Nephron (organoid): ENCODE measurements at regions not wholly inside any gene's neighbourhood (a gene's known extent, or its start where the extent isn't known, plus 50 kb on each side); places are given as distances from the start of the nearest gene placed in this dataset.

Experiments used
- H3K27ac Mint-ChIP-seq, 3 experiments: 2 replicates each; pipeline ENCODE4 v1.8.0; 2020; ENCODE audit warnings: mixed read lengths in 3 of 3, mild to moderate bottlenecking in 2 of 3, moderate library complexity in 1 of 3
- H3K27me3 Mint-ChIP-seq: 2 replicates; pipeline ENCODE4 v1.8.0; 2021; ENCODE audit warnings: low read depth, mild to moderate bottlenecking, moderate library complexity, mixed read lengths
- H3K36me3 Mint-ChIP-seq: 2 replicates; pipeline ENCODE4 v1.8.0; 2020; ENCODE audit warnings: low read depth, mixed read lengths
- H3K4me1 Mint-ChIP-seq: 2 replicates; pipeline ENCODE4 v1.8.0; 2020; ENCODE audit warnings: mixed read lengths
- H3K4me3 Mint-ChIP-seq, 3 experiments: 2 replicates each; pipeline ENCODE4 v1.8.0; 2020; ENCODE audit warnings: mild to moderate bottlenecking in 3 of 3, mixed read lengths in 3 of 3, moderate library complexity in 2 of 3
- H3K9me3 Mint-ChIP-seq: 2 replicates; pipeline ENCODE4 v1.8.0; 2020; ENCODE audit warnings: mixed read lengths
- TF ChIP-seq, protein P1 (sequence below), 3 experiments: fragments of 200-600 bp; sonication (generic); IDR thresholded peaks; one replicate each; pipeline ENCODE4 v1.5.0; 2021; ENCODE audit warnings: antibody characterized with exemption in 3 of 3; ENCODE audit not compliant: unreplicated experiment in 3 of 3

DNA sequence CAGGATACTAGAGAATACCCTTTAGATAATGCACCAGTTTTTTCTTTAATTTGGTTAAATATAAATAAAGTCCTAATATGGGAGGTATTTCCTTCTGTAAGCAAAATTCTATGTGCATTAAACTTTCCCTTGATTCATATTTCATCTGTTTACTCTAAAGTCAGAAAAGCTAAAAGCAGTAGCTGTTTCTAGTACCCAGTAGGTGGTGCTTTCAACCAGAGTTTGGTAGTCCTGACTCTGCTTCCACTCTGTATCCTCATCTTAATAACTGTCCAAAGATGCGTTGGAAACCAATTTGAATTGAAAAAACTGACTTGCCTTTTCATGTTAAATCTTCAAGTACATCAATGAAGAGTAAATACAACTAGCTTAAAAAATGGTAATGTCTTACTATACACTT, 1065.2 kb downstream of the JRKL start:
- Mint-ChIP-seq H3K4me3 (no peak overlapping the region), H3K27ac (no peak overlapping the region), H3K36me3 (no peaks in the 10 kb centered on the region), H3K9me3 (peaks cover 3% of the 10 kb centered on the region), H3K4me1 (no peaks in the 10 kb centered on the region), H3K27me3 (peaks cover 4% of the 10 kb centered on the region)
- TF ChIP-seq, protein P1, sequence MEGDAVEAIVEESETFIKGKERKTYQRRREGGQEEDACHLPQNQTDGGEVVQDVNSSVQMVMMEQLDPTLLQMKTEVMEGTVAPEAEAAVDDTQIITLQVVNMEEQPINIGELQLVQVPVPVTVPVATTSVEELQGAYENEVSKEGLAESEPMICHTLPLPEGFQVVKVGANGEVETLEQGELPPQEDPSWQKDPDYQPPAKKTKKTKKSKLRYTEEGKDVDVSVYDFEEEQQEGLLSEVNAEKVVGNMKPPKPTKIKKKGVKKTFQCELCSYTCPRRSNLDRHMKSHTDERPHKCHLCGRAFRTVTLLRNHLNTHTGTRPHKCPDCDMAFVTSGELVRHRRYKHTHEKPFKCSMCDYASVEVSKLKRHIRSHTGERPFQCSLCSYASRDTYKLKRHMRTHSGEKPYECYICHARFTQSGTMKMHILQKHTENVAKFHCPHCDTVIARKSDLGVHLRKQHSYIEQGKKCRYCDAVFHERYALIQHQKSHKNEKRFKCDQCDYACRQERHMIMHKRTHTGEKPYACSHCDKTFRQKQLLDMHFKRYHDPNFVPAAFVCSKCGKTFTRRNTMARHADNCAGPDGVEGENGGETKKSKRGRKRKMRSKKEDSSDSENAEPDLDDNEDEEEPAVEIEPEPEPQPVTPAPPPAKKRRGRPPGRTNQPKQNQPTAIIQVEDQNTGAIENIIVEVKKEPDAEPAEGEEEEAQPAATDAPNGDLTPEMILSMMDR (IDR thresholded peaks at IDR 0.05; ENCODE audit: unreplicated experiment in 3 of 3): peak in 2 of 3 experiments; percentile 38 to 61

DNA sequence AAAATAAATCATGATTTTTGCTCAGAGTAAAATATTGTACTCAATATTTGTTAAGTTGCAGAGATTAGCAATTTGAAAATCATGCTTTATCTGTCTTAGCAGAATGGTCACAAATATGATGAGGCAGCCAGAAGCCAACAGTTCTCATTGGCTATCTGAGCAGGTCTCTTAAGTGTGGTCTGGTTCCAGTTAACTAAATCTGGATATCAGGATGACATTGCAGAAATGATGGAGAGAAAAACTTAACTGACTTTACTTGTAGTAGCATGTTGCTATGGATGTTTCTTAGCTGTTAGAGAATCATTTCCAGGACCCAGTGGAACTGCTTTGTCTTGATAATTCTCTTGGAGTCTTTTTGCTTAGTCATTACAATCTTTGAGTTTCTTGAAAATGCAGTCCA, 1070.3 kb downstream of the JRKL start:
- Mint-ChIP-seq H3K27ac (no peak overlapping the region), H3K4me3 (no peak overlapping the region), H3K9me3 (peaks cover 27% of the 10 kb centered on the region), H3K4me1 (no peaks in the 10 kb centered on the region), H3K36me3 (peaks cover 8% of the 10 kb centered on the region), H3K27me3 (no peaks in the 10 kb centered on the region)
- TF ChIP-seq, protein P1 (IDR thresholded peaks at IDR 0.05; ENCODE audit: unreplicated experiment in 3 of 3): no peak

DNA sequence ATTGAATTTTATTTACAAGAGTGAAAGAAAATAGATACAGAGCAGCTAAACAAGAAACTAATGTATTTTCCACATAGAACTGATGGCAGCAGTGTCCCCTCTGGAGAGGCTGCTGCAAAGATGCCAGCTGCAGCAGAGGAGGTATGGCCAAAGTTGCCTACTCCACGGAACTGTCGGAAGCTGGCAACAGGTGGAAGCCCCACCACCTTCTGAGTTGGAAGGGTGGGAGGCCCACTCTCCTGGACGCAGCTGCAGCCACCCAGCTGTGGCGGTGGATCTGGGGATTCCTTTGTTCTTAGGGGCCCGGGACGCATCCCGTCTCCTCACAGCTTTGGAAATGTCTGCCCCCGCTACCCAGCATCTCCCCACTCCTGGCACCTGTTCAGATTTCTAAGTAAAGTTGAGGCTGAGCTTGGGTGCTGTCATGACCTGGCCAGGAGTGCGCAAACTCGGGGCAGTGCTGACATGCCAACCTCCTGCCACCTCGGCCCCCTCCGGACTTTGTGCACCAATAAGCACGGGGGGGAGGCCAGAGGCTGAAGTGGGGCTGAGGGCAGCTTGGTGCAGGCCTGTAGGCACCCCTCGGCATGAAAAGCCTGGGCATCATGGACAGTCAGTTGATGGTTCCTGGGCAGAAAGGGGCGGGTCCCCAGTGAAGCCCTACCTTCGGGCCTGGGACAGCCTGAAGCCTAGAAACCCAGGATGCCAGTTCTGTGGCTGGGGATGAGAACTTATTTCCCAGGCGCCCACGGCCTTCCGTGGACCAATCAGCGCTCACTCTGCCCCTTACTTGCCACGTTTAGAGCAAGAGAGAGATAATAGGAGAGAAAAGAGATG, 1071.4 kb downstream of the JRKL start:
- Mint-ChIP-seq H3K9me3 (peaks cover 27% of the 10 kb centered on the region), H3K27me3 (no peaks in the 10 kb centered on the region), H3K36me3 (peaks cover 8% of the 10 kb centered on the region), H3K27ac (no peak overlapping the region), H3K4me1 (no peaks in the 10 kb centered on the region), H3K4me3 (no peak overlapping the region)
- TF ChIP-seq, protein P1 (IDR thresholded peaks at IDR 0.05; ENCODE audit: unreplicated experiment in 3 of 3): no peak

DNA sequence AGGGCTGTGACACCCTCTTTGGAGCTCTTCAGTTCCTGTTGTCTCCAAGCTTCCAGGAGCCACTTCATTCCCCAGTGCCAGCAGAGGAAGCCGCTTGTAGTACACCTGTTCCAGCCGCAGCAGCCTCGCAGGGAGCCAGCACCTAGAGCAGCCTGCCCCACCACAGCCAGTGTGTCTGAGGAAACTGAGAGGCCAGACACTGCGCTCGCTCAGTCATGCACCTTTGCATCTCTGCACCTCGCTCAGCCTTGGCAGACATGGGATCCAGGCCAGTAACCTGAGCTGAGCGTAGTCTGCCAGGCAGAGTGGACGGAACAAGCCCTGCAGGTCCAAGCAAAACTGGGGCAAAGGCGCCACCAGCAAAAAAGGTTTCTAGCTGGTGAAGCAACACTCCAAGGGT, 1072.1 kb downstream of the JRKL start:
- Mint-ChIP-seq H3K27ac (no peak overlapping the region), H3K9me3 (peaks cover 27% of the 10 kb centered on the region), H3K27me3 (no peaks in the 10 kb centered on the region), H3K4me1 (no peaks in the 10 kb centered on the region), H3K4me3 (no peak overlapping the region), H3K36me3 (peaks cover 8% of the 10 kb centered on the region)
- TF ChIP-seq, protein P1 (IDR thresholded peaks at IDR 0.05; ENCODE audit: unreplicated experiment in 3 of 3): no peak

DNA sequence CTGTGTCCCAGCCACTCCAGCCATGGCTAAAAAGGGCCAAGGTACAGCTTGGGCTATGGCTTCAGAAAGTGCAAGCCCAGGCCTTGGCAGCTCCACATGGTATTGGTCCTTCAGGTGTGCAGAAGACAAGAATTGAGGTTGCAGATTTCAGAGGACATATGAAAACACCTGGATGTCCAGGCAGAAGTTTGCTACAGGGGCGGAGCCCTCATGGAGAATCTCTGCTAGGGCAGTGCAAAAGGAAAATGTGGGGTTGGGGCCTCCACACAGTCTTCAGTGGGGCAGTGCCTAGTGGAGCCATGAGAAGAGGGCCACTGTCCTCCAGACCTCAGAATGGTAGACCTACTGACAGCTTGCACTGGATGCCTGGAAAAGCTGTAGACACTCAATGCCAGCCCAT, 1074.1 kb downstream of the JRKL start:
- TF ChIP-seq, protein P1 (IDR thresholded peaks at IDR 0.05; ENCODE audit: unreplicated experiment in 3 of 3): no peak
- Mint-ChIP-seq H3K9me3 (peaks cover 32% of the 10 kb centered on the region), H3K27ac (no peak overlapping the region), H3K27me3 (no peaks in the 10 kb centered on the region), H3K4me3 (no peak overlapping the region), H3K36me3 (peaks cover 8% of the 10 kb centered on the region), H3K4me1 (no peaks in the 10 kb centered on the region)

DNA sequence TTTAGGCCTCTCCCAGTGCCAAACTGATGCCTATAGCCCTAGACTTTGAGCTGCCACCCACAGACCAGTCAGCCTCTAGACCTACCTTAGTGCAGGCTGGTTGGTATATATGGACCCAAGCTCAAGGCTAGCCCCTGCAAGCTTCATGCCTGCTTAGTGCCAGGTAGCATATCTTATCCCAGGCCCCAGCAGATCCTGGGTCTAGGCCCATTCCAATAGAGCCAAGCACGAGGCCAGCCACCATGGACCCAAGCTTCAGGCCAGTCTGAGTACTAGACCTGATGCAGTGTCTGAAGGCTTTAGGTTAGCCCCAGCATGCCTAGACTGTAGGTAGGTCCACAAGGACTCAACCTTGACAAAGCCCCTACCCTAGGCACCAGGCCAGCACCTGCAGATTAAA, 1081.7 kb downstream of the JRKL start:
- no peak overlapping the region for H3K27ac Mint-ChIP-seq
- peaks cover 4% of the 10 kb centered on the region for H3K36me3 Mint-ChIP-seq
- no peaks in the 10 kb centered on the region for H3K4me1 Mint-ChIP-seq
- H3K27me3 Mint-ChIP-seq: no peaks in the 10 kb centered on the region
- peaks cover 40% of the 10 kb centered on the region for H3K9me3 Mint-ChIP-seq
- no peak overlapping the region for H3K4me3 Mint-ChIP-seq
- TF ChIP-seq, protein P1 (IDR thresholded peaks at IDR 0.05; ENCODE audit: unreplicated experiment in 3 of 3): no peak
